ENCODE measurements at regions not wholly inside any gene's neighbourhood (a gene's known extent, or its start where the extent isn't known, plus 50 kb on each side); places are given as distances from the start of the nearest gene placed in this dataset.

- Histone ChIP-seq H3K27me3 (no peaks in the 10 kb centered on the region), H3K4me3 (no peak overlapping the region), H3K27ac (no peak overlapping the region), H3K9me3 (no peaks in the 10 kb centered on the region), H3K36me3 (ENCODE audit: low read depth, missing control alignments) (no peaks in the 10 kb centered on the region), H3K4me1 (no peaks in the 10 kb centered on the region)
- TF ChIP-seq POLR2A (IDR thresholded peaks at IDR 0.05) (no peak), CTCF (IDR thresholded peaks at IDR 0.05) (no peak)
- intact Hi-C loops (cut with DNase I; ENCODE audit: low total_unique reads), result no loop called here
- no peak for DNase-seq
- 70 to 74% methylated on average over 3 of the region's 3 CpGs for WGBS, 2 donors
These were observed 591.3 kb upstream of the SYT4 start for GRCh38 chr18:43868497-43868995.

- intact Hi-C loops (cut with DNase I; ENCODE audit: low total_unique reads), result no loop called here
- no peak for DNase-seq
- Histone ChIP-seq H3K27me3 (no peaks in the 10 kb centered on the region), H3K36me3 (ENCODE audit: low read depth, missing control alignments) (no peaks in the 10 kb centered on the region), H3K9me3 (no peaks in the 10 kb centered on the region), H3K4me1 (no peaks in the 10 kb centered on the region), H3K4me3 (no peak overlapping the region), H3K27ac (no peak overlapping the region)
- WGBS, 2 donors, result 25 to 50% methylated on average over 1 of the region's 1 CpG
- no peak for TF ChIP-seq POLR2A (IDR thresholded peaks at IDR 0.05)
These were observed 592.2 kb upstream of the SYT4 start for GRCh38 chr18:43869451-43870008.

- no peaks in the 10 kb centered on the region for H3K36me3 ChIP-seq (ENCODE audit: low read depth, missing control alignments)
- H3K4me3 ChIP-seq, result no peak overlapping the region
- H3K4me1 ChIP-seq, result no peaks in the 10 kb centered on the region
- DNase-seq, result no peak
- WGBS, 2 donors, result 88 to 92% methylated on average over 1 of the region's 1 CpG
- intact Hi-C loops (cut with DNase I; ENCODE audit: low total_unique reads), result no loop called here
- H3K9me3 ChIP-seq, result no peaks in the 10 kb centered on the region
- no peak overlapping the region for H3K27ac ChIP-seq
- H3K27me3 ChIP-seq, result no peaks in the 10 kb centered on the region
- TF ChIP-seq POLR2A (IDR thresholded peaks at IDR 0.05) (no peak), CTCF (IDR thresholded peaks at IDR 0.05) (no peak)
These were observed 593.3 kb upstream of the SYT4 start for GRCh38 chr18:43870626-43871025.

- intact Hi-C loops (cut with DNase I; ENCODE audit: low total_unique reads), result no loop called here
- H3K9me3 ChIP-seq, result no peaks in the 10 kb centered on the region
- no peaks in the 10 kb centered on the region for H3K27me3 ChIP-seq
- WGBS, 2 donors, result 59 to 61% methylated on average over 2 of the region's 2 CpGs
- H3K27ac ChIP-seq, result no peak overlapping the region
- no peak for DNase-seq
- no peaks in the 10 kb centered on the region for H3K36me3 ChIP-seq (ENCODE audit: low read depth, missing control alignments)
- H3K4me1 ChIP-seq, result no peaks in the 10 kb centered on the region
- TF ChIP-seq CTCF (IDR thresholded peaks at IDR 0.05) (no peak), POLR2A (IDR thresholded peaks at IDR 0.05) (no peak)
- H3K4me3 ChIP-seq, result no peak overlapping the region
These were observed 598.2 kb upstream of the SYT4 start for GRCh38 chr18:43875511-43875910.

- H3K27ac ChIP-seq, result no peak overlapping the region
- no peak for DNase-seq
These were observed 599.0 kb upstream of the SYT4 start for GRCh38 chr18:43876286-43876685.

More at GRCh38 chr18:43876286-43876685, 599.0 kb upstream of the SYT4 start:
- H3K4me1 ChIP-seq, result no peaks in the 10 kb centered on the region
- intact Hi-C loops (cut with DNase I; ENCODE audit: low total_unique reads), result no loop called here
- no peak overlapping the region for H3K4me3 ChIP-seq
- H3K9me3 ChIP-seq, result no peaks in the 10 kb centered on the region
- no peaks in the 10 kb centered on the region for H3K36me3 ChIP-seq (ENCODE audit: low read depth, missing control alignments)
- WGBS, 2 donors, result 73 to 75% methylated on average over 4 of the region's 4 CpGs
- TF ChIP-seq CTCF (IDR thresholded peaks at IDR 0.05) (no peak), POLR2A (IDR thresholded peaks at IDR 0.05) (no peak)
- H3K27me3 ChIP-seq, result no peaks in the 10 kb centered on the region
